Lower leg skin (tissue), 3 donors: ENCODE measurements at regions not wholly inside any gene's neighbourhood (a gene's known extent, or its start where the extent isn't known, plus 50 kb on each side); places are given as distances from the start of the nearest gene placed in this dataset.

ENCODE experiments used
- CTCF ChIP-seq, 3 donors: fragments of 450-650 bp; IDR thresholded peaks; one replicate each; pipeline ENCODE4 v1.5.1; 2016; ENCODE audit warnings: antibody characterized with exemption in 3 of 3, mild to moderate bottlenecking in 3 of 3, moderate library complexity in 2 of 3
- POLR2A ChIP-seq, 2 donors: fragments of 450-650 bp; IDR thresholded peaks; one replicate each; pipeline ENCODE4 v1.6.1; 2016 to 2017; ENCODE audit warnings: antibody characterized with exemption in 2 of 2, mild to moderate bottlenecking in 1 of 2, moderate library complexity in 1 of 2

- TF ChIP-seq CTCF (IDR thresholded peaks at IDR 0.05) (no peak), POLR2A (IDR thresholded peaks at IDR 0.05) (no peak)
These were observed 2140.6 kb downstream of the NCAM2 start for GRCh38 chr21:23138797-23139196.
